ENCODE measurements at regions not wholly inside any gene's neighbourhood (a gene's known extent, or its start where the extent isn't known, plus 50 kb on each side); places are given as distances from the start of the nearest gene placed in this dataset.

GRCh38 chr14:53360829-53361228, 207.7 kb upstream of the DDHD1 start:
- ChIA-PET CTCF (no interaction called here), POLR2A (no interaction called here)
- TF ChIP-seq CTCF (IDR thresholded peaks at IDR 0.05; ENCODE audit: insufficient read depth, low read length, missing control alignments) = no peak
- DNase-seq (ENCODE audit: low read depth, low spot score) = no peak
- H3K4me3 ChIP-seq (ENCODE audit: low read depth, low read length) = no peak overlapping the region

GRCh38 chr14:53358166-53358565, 205.0 kb upstream of the DDHD1 start:
- TF ChIP-seq CTCF (IDR thresholded peaks at IDR 0.05; ENCODE audit: insufficient read depth, low read length, missing control alignments) = no peak
- CTCF ChIA-PET = interaction anchor here (1.3 kb wide), 1 partner anchor 13 kb away, joined by 3 read pairs; no protein-coding TSS in a partner anchor

GRCh38 chr14:53356361-53357150, 203.4 kb upstream of the DDHD1 start:
- DNase-seq (ENCODE audit: low read depth, low spot score) = no peak
- H3K4me3 ChIP-seq (ENCODE audit: low read depth, low read length) = no peak overlapping the region
- no peak for TF ChIP-seq CTCF (IDR thresholded peaks at IDR 0.05; ENCODE audit: insufficient read depth, low read length, missing control alignments)
- ChIA-PET CTCF (interaction anchor here (0.9 to 1.7 kb wide), 2 partner anchors 11 to 61 kb away, joined by 4 to 7 read pairs; no protein-coding TSS in a partner anchor), POLR2A (no interaction called here)

More at GRCh38 chr14:53358166-53358565, 205.0 kb upstream of the DDHD1 start:
- DNase-seq (ENCODE audit: low read depth, low spot score) = no peak
- no peak overlapping the region for H3K4me3 ChIP-seq (ENCODE audit: low read depth, low read length)
- POLR2A ChIA-PET = no interaction called here

- H3K4me3 ChIP-seq (ENCODE audit: low read depth, low read length) = no peak overlapping the region
- DNase-seq (ENCODE audit: low read depth, low spot score) = no peak
- TF ChIP-seq CTCF (IDR thresholded peaks at IDR 0.05; ENCODE audit: insufficient read depth, low read length, missing control alignments) = no peak
- ChIA-PET CTCF (interaction anchor here (1.1 to 2.0 kb wide), 4 partner anchors 12 to 992 kb away, joined by 3 to 7 read pairs (median 5); no protein-coding TSS in a partner anchor), POLR2A (interaction anchor here (0.7 kb wide), 1 partner anchor 1107 kb away, joined by 4 read pairs; no protein-coding TSS in a partner anchor)
These were observed 202.5 kb upstream of the DDHD1 start for GRCh38 chr14:53355581-53356112.

GRCh38 chr14:53354336-53354735, 201.2 kb upstream of the DDHD1 start:
- ChIA-PET CTCF (interaction anchor here (2.0 kb wide), 1 partner anchor 993 kb away, joined by 6 read pairs; no protein-coding TSS in a partner anchor), POLR2A (no interaction called here)
- DNase-seq (ENCODE audit: low read depth, low spot score) = no peak
- no peak for TF ChIP-seq CTCF (IDR thresholded peaks at IDR 0.05; ENCODE audit: insufficient read depth, low read length, missing control alignments)
- no peak overlapping the region for H3K4me3 ChIP-seq (ENCODE audit: low read depth, low read length)

GRCh38 chr14:53350866-53351265, 197.7 kb upstream of the DDHD1 start:
- ChIA-PET POLR2A (no interaction called here), CTCF (no interaction called here)
- H3K4me3 ChIP-seq (ENCODE audit: low read depth, low read length) = no peak overlapping the region
- TF ChIP-seq CTCF (IDR thresholded peaks at IDR 0.05; ENCODE audit: insufficient read depth, low read length, missing control alignments) = no peak
- DNase-seq (ENCODE audit: low read depth, low spot score) = no peak
